ENCODE measurements at regions not wholly inside any gene's neighbourhood (a gene's known extent, or its start where the extent isn't known, plus 50 kb on each side); places are given as distances from the start of the nearest gene placed in this dataset.

DNA sequence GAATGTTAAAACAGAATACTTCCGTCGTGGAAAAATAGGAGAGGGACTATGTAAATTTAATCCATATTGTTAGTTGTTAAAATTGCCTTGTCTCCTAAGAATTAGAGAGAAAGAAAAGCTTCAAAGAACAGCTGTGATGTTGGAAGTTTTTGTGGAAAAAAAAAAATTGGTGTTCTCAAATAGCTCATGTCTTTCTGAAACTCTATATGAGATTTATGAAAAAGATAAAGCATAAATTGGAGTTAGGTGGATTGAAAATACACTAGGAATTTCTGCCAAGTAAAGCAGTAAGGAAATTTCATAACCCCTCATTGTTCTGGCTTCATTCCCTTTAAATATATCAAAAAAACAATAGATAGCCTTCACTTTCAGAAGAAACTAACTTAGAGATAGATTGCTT lies 274.0 kb upstream of the ADAMTS5 start:
- TF ChIP-seq, protein P1, sequence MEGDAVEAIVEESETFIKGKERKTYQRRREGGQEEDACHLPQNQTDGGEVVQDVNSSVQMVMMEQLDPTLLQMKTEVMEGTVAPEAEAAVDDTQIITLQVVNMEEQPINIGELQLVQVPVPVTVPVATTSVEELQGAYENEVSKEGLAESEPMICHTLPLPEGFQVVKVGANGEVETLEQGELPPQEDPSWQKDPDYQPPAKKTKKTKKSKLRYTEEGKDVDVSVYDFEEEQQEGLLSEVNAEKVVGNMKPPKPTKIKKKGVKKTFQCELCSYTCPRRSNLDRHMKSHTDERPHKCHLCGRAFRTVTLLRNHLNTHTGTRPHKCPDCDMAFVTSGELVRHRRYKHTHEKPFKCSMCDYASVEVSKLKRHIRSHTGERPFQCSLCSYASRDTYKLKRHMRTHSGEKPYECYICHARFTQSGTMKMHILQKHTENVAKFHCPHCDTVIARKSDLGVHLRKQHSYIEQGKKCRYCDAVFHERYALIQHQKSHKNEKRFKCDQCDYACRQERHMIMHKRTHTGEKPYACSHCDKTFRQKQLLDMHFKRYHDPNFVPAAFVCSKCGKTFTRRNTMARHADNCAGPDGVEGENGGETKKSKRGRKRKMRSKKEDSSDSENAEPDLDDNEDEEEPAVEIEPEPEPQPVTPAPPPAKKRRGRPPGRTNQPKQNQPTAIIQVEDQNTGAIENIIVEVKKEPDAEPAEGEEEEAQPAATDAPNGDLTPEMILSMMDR (IDR thresholded peaks at IDR 0.05): no peak
- TF ChIP-seq POLR2A (IDR thresholded peaks at IDR 0.05) (no peak), POLR2AphosphoS5 (IDR thresholded peaks at IDR 0.05) (no peak), EP300 (IDR thresholded peaks at IDR 0.05) (no peak)
